IPS-11a (cell line): ENCODE measurements at regions not wholly inside any gene's neighbourhood (a gene's known extent, or its start where the extent isn't known, plus 50 kb on each side); places are given as distances from the start of the nearest gene placed in this dataset.
"Not testable (repeated sequence)": the region's sequence is repeated elsewhere in the genome, so short reads cannot be mapped to it uniquely, and the experiment has no call there.

Source experiments
- H3K4me3 ChIP-seq: one replicate; pipeline ENCODE4 v1.5.1; 2013; ENCODE audit warnings: low read depth, low read length, control low read depth

DNA sequence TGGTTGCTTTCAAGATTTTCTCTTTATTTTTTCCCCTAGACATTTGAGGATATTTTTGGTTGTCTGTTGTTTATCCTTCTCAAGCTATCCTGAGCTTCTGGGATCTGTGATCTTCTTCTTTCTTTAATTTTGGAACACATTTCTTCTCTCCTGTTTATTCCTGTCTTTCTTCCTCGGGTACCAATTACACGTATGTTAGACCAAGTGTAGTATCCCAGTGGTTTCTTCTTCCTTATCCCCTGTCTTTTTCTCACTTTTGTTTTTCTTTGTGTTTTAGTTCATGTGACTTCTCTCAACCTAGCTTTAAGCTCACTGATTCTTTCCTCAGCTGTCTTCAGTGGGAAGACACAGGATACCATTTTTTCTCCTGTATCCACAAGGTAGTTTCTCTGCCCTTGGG is 120.0 kb downstream of the GALR1 start:
- no peak overlapping the region for H3K4me3 ChIP-seq

DNA sequence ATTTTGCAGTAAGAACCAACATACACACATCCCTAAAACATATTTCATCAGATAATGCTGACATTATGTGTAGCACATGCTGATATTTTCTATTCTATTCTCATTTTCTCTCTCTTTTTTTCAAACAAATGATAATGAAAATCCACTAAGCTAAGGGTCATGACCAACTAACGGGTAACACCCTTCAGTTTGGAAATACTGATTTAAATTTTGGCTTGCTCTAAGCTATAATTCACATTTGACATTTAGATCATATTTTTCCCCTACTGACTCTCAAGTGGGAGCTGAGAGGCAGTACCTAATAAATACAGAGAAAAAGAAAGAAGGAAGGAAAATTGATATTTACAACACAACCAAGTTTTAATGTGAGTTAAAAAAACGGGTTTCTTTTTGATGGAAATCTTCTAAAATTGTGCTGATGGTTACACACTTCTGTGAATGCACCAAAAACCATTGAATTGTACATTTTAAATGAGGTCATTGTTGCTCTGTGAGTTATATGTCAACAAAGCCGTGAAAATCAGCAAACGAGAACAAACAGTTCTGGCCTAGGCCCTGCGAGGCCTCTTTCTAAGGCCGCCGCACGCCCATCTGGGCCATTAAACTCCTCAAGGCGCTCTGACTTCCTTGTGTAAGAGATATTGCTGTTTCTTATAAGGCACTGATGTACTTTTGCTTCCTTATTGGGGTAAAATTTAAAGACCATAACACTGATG is 124.2 kb downstream of the GALR1 start:
- no peak overlapping the region for H3K4me3 ChIP-seq

GRCh38 chr18:77374446-77374805 is 124.8 kb downstream of the GALR1 start:
- H3K4me3 ChIP-seq: no peak overlapping the region

DNA sequence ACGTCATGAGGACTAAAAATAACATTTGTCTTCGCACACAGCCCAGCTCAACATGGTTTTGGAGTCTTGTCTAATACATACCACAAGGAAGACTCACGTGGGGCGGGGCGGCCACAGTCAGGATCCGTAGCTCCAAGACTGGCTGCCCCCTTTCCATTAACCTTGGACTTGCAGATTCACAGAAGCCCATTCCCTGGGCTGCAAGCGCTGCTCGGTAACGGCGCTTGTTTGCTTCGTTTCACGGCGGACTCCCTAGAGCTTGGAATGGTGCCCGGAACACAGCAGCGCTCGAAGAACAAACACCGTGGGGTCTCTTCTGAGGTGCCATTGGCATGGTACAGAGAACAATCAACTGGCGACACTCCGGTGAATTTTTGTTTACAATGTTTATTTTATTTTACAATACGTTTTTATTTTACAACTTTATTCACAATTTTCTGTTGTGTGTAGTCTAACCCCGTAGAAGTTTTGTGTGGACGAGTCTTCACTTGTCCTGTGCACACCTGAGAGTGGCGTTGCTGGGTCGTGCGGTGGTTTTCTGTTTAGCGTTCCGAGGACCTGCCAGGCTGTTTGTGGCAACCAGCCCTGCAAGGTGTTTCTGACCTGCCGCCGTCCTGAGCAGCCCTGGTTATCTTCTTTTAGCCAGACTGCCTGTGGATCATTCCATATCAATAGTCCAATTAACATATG is 126.5 kb downstream of the GALR1 start:
- no peak overlapping the region for H3K4me3 ChIP-seq

DNA sequence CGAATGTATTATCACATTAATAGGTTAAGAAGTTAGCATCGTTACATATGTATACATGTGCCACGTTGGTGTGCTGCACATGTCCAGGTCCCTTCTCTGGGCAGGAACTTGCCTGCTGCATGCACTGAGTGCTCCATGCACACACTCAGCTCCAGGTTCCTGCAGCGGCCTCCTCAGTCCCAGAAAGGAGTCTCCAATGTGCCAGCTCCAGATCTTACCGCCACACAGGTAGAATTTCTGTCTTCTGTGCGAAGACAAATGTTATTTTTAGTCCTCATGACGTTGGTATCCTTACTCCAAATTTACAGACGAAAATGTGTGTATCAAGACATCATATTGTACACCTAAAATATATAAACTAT is 127.1 kb downstream of the GALR1 start:
- H3K4me3 ChIP-seq: no peak overlapping the region

DNA sequence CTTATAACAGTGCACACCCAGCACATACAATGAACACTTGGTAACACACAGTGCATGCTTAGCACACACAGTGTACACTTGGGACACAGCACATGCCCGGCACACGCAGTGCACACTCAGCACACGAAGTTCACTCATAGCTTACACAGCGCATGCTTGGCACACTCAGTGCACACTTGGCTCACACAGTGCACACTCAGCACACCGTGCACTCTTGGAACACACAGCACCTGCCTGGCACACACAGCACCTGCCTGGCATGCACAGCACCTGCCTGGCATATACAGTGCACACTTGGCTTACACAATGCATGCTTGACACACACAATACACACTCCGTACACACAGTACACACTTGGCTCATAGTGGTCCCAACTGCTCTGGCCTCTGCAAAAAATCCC is 128.2 kb downstream of the GALR1 start:
- no peak overlapping the region for H3K4me3 ChIP-seq

GRCh38 chr18:77379976-77380509 is 130.4 kb downstream of the GALR1 start:
- no peak overlapping the region for H3K4me3 ChIP-seq

GRCh38 chr18:77380695-77381094 is 131.0 kb downstream of the GALR1 start:
- no peak overlapping the region for H3K4me3 ChIP-seq

DNA sequence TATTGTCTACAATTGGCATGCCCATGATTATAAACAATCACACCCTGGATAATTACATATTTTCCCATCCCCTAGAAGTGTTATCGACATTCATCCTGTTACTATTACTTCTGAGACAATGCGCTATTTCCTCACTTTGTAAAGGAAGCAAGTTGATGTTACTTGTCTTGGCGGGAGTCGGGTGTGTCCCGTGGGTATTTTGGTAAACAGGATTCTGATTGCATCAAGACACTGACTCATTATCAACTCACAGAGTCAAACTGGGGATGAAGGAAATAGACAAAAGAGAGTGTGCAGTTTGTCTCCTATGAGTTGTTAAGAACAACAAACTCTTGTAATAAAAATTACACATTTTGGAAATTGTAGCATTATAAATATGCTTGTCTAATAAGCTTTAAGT is 142.7 kb downstream of the GALR1 start:
- no peak overlapping the region for H3K4me3 ChIP-seq

GRCh38 chr18:77393519-77393918 is 143.9 kb downstream of the GALR1 start:
- H3K4me3 ChIP-seq: no peak overlapping the region

DNA sequence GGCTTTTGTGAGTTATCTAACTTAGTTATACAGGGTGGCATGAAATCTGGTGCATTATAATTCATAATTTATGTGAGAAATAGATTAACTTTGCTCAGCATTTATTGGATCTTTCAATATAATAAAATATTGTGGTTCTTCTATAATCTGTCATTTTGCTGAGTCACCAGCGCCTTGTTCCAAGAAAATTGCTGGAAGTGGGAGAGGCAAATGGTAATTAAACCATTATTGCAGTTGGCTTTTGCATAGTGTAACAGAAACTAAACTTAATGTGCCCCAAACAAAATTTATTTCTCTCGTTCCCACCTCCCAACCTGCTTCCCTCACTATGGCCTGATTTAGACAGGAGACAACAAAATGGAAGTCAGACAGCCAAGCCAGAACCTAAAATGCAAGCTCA is 146.3 kb downstream of the GALR1 start:
- H3K4me3 ChIP-seq: no peak overlapping the region

GRCh38 chr18:77397056-77397455 is 147.4 kb downstream of the GALR1 start:
- no peak overlapping the region for H3K4me3 ChIP-seq

GRCh38 chr18:77397617-77398016 is 148.0 kb downstream of the GALR1 start:
- no peak overlapping the region for H3K4me3 ChIP-seq

DNA sequence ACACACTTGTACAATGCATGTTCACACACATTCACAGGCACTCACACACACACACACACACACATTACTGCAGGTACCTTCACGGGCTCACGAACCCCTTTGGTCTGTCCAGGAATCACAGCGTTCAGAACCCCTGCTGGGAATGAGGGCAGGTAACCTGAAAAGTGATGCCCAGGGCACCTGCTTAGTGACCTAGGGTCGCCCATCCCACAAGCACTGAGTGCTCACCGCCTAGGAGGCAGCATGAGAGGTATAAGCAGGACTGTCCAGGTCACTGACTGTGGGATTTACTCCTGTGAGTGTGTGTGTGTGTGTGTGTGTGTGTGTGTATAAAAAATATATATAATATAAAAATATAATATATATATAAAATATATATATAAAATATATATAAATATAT is 150.9 kb downstream of the GALR1 start:
- no peak overlapping the region for H3K4me3 ChIP-seq

GRCh38 chr18:77401173-77401572 is 151.5 kb downstream of the GALR1 start:
- no peak overlapping the region for H3K4me3 ChIP-seq

DNA sequence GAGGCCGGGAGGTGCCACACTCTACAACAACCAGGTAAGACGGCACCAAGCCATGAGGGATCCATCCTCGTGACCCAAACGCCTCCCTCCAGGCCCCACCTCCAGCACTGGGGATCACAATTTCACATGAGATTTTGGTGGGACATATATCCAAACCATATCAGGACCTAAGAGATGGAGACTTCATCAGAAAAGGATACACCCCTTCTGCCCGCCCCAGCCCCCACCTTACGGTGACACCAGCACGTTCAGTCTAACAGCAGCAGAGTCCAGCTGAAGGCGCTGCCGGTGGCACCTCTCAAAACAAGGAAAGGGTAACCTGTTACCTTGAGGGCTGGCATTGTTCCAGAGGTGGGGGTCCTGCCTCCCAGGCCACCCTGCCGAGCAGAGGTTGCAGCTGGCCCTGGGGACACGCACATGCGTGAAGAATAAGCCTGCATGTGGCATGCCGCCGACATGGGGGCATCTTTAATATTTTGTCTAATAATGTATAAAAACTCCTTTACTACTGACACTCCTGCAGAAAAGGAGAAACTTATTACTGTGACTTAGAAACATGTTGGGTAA is 154.4 kb downstream of the GALR1 start:
- H3K4me3 ChIP-seq: no peak overlapping the region

- no peak overlapping the region for H3K4me3 ChIP-seq
These were observed 155.4 kb downstream of the GALR1 start for GRCh38 chr18:77405096-77405495.

DNA sequence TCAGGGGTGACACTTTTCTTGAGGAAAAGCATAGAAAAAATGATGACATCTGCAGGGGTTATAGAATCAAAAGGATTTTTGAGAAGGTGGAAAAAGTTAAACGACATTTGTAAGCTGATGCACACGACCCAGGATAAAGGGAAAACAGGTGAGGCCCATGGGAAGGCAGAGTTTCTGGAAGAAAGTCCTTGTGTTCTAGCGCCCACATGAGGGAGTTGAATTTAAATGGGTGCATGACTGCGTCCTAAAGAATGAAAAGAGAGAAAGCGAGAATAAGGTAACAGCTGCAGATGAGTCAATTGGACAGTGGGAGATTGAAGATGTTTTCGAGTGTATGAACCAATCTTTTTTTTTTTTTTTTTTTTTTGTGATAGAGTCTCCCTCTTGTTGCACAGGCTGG is 158.1 kb downstream of the GALR1 start:
- no peak overlapping the region for H3K4me3 ChIP-seq

- H3K4me3 ChIP-seq: not testable (repeated sequence)
These were observed 171.9 kb downstream of the GALR1 start for GRCh38 chr18:77421546-77421945.

DNA sequence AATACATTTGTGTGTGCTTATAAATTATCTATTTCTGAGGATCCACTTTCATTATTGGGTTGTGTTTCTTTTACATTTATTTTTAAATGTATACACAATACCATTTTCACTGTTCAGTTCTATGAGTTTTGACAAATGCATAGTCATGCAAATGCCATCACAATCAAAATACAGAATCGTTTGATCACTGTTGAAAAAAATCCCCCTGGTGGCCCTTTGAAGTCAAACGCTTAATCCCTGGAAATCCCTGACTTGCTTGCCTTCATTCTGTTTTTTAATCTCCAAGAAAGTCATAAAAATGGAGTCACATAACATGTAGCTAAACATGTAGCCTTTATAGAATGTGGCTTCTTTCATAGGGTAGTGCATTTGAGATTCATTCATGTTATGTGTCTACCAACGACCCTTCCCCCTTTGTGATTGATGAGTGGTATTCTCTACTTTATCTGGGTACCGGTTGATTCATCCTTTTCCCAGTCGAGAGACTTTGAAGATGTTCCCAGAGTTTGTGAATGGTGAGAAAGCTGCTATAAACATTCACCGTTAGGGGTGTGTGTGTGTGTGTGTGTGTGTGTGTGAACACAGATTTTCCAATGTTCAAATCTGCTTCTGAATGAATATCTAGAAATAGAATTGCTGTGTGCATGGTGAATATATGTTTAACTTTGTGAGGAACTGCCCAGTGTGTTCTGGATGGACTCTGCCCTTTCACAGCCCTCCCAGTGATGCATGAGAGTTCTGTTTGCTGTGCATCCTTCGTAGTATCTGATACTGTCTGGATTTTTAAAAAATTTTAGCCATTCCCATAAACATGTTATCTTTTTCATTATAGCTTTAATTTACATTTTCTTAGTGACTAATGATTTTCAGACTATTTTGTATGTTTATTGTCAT is 173.6 kb downstream of the GALR1 start:
- no peak overlapping the region for H3K4me3 ChIP-seq

- no peak overlapping the region for H3K4me3 ChIP-seq
These were observed 183.4 kb downstream of the GALR1 start for GRCh38 chr18:77433076-77433475.
